ENCODE measurements at regions not wholly inside any gene's neighbourhood (a gene's known extent, or its start where the extent isn't known, plus 50 kb on each side); places are given as distances from the start of the nearest gene placed in this dataset.
"Not testable (repeated sequence)": the region's sequence is repeated elsewhere in the genome, so short reads cannot be mapped to it uniquely, and the experiment has no call there.

- dilution Hi-C loops (cut with HindIII; ENCODE audit: low sequenced_read_pairs, unreplicated experiment); H3K14ac ChIP-seq (replicated peaks; ENCODE audit: low read depth, low read length); H3K9me3 ChIP-seq (ENCODE audit: control insufficient read depth, insufficient read depth, low read length); H2BK15ac ChIP-seq (ENCODE audit: low read depth, low read length); in situ Hi-C loops (cut with MboI; ENCODE audit: low sequenced_read_pairs); H3K18ac ChIP-seq (ENCODE audit: low read depth, low read length); H3K4me2 ChIP-seq (ENCODE audit: low read depth, low read length); POLR2A ChIA-PET (ENCODE audit: unreplicated experiment); H2AK9ac ChIP-seq (replicated peaks; ENCODE audit: low read depth, low read length, poor library complexity); ATAC-seq (ENCODE audit: low read depth); H2BK5ac ChIP-seq (ENCODE audit: low read depth, low read length, poor library complexity, severe bottlenecking); H3K27ac ChIP-seq (ENCODE audit: insufficient read depth, low read length); H3K9ac ChIP-seq (ENCODE audit: low read depth, low read length); H2BK20ac ChIP-seq (ENCODE audit: low read depth, low read length); H3K36me3 ChIP-seq (ENCODE audit: control insufficient read depth, insufficient read depth, low read length); intact Hi-C loops (cut with micrococcal nuclease); H3K79me1 ChIP-seq (ENCODE audit: low read depth in 1 of 2, low read length in 2 of 2); H2AFZ ChIP-seq (replicated peaks; ENCODE audit: low read length, poor library complexity); H3K4me1 ChIP-seq (ENCODE audit: control insufficient read depth, insufficient read depth, low read length); H4K91ac ChIP-seq (ENCODE audit: insufficient read depth, low read depth, low read length); H2BK120ac ChIP-seq (ENCODE audit: low read depth, low read length); H3K4me3 ChIP-seq (ENCODE audit: insufficient read depth, low read depth, low read length); BruUV-seq (replicated peaks); H4K20me1 ChIP-seq (ENCODE audit: insufficient read depth, low read length); H3K56ac ChIP-seq (ENCODE audit: extremely low read depth, insufficient read depth, low read length); H4K8ac ChIP-seq (ENCODE audit: low read depth in 2 of 2, low read length in 2 of 2); CTCF ChIA-PET; H4K5ac ChIP-seq (ENCODE audit: low read depth, low read length); H3K4ac ChIP-seq (ENCODE audit: low read depth, low read length); H3K27me3 ChIP-seq (ENCODE audit: control insufficient read depth, insufficient read depth, low read length); H3K9me1 ChIP-seq (ENCODE audit: insufficient read depth, low read length); H2AK5ac ChIP-seq (ENCODE audit: low read depth, low read length); DNase-seq; H3K23ac ChIP-seq (ENCODE audit: low read depth, low read length): not testable (repeated sequence)
- 80% methylated on average over 3 of the region's 11 CpGs; no CpG with 5 or more reads in 1 of the 2 experiments for WGBS, 2 experiments (ENCODE audit: extremely low coverage in 2 of 2, insufficient read length in 1 of 2)
Measured at GRCh38 chr12:63434384-63434783, 233.9 kb downstream of the DPY19L2 start.

GRCh38 chr12:63427969-63428368 is 240.3 kb downstream of the DPY19L2 start:
- H2BK120ac ChIP-seq (ENCODE audit: low read depth, low read length); H3K9me3 ChIP-seq (ENCODE audit: control insufficient read depth, insufficient read depth, low read length); H4K8ac ChIP-seq (ENCODE audit: low read depth in 2 of 2, low read length in 2 of 2); CTCF ChIA-PET; H2AK5ac ChIP-seq (ENCODE audit: low read depth, low read length); H3K4me1 ChIP-seq (ENCODE audit: control insufficient read depth, insufficient read depth, low read length); H3K36me3 ChIP-seq (ENCODE audit: control insufficient read depth, insufficient read depth, low read length); in situ Hi-C loops (cut with MboI; ENCODE audit: low sequenced_read_pairs); H3K18ac ChIP-seq (ENCODE audit: low read depth, low read length); H2AK9ac ChIP-seq (replicated peaks; ENCODE audit: low read depth, low read length, poor library complexity); H3K9me1 ChIP-seq (ENCODE audit: insufficient read depth, low read length); H3K9ac ChIP-seq (ENCODE audit: low read depth, low read length); H3K4ac ChIP-seq (ENCODE audit: low read depth, low read length); H3K23ac ChIP-seq (ENCODE audit: low read depth, low read length); H3K27me3 ChIP-seq (ENCODE audit: control insufficient read depth, insufficient read depth, low read length); dilution Hi-C loops (cut with HindIII; ENCODE audit: low sequenced_read_pairs, unreplicated experiment); H2AFZ ChIP-seq (replicated peaks; ENCODE audit: low read length, poor library complexity); BruUV-seq (replicated peaks); H3K56ac ChIP-seq (ENCODE audit: extremely low read depth, insufficient read depth, low read length); H3K14ac ChIP-seq (replicated peaks; ENCODE audit: low read depth, low read length); intact Hi-C loops (cut with micrococcal nuclease); H2BK15ac ChIP-seq (ENCODE audit: low read depth, low read length); H4K5ac ChIP-seq (ENCODE audit: low read depth, low read length); H3K4me3 ChIP-seq (ENCODE audit: insufficient read depth, low read depth, low read length); H3K4me2 ChIP-seq (ENCODE audit: low read depth, low read length); H2BK20ac ChIP-seq (ENCODE audit: low read depth, low read length); ATAC-seq (ENCODE audit: low read depth); H4K91ac ChIP-seq (ENCODE audit: insufficient read depth, low read depth, low read length); H4K20me1 ChIP-seq (ENCODE audit: insufficient read depth, low read length); H2BK5ac ChIP-seq (ENCODE audit: low read depth, low read length, poor library complexity, severe bottlenecking); H3K79me1 ChIP-seq (ENCODE audit: low read depth in 1 of 2, low read length in 2 of 2); POLR2A ChIA-PET (ENCODE audit: unreplicated experiment); DNase-seq; H3K27ac ChIP-seq (ENCODE audit: insufficient read depth, low read length): not testable (repeated sequence)
